Hepatocyte (in vitro differentiated cells): ENCODE measurements at regions not wholly inside any gene's neighbourhood (a gene's known extent, or its start where the extent isn't known, plus 50 kb on each side); places are given as distances from the start of the nearest gene placed in this dataset.

ENCODE experiments used
- DNase-seq: peaks from one replicate; pipeline ENCODE4 v3.0.0-alpha.2; 2016; ENCODE audit warnings: low spot score
- H2AFZ ChIP-seq: fragments of 200-600 bp; sonication (generic); 2 replicates; pipeline ENCODE4 v1.6.0; 2016; ENCODE audit warnings: antibody characterized with exemption, mild to moderate bottlenecking
- H3K27ac ChIP-seq: fragments of 200-600 bp; sonication (generic); 2 replicates; pipeline ENCODE4 v1.5.1; 2016; ENCODE audit warnings: mild to moderate bottlenecking
- H3K27me3 ChIP-seq: fragments of 200-600 bp; sonication (generic); 2 replicates; pipeline ENCODE4 v1.6.1; 2016
- H3K36me3 ChIP-seq: fragments of 200-600 bp; sonication (generic); replicated peaks from 2 replicates; pipeline ENCODE4 v1.5.1; 2016; ENCODE audit warnings: low read depth; ENCODE audit not compliant: insufficient read depth
- H3K4me1 ChIP-seq: fragments of 200-600 bp; sonication (generic); 2 replicates; pipeline ENCODE4 v1.5.1; 2016; ENCODE audit warnings: mild to moderate bottlenecking, moderate library complexity; ENCODE audit not compliant: insufficient read depth
- H3K4me2 ChIP-seq: fragments of 200-600 bp; sonication (generic); 2 replicates; pipeline ENCODE4 v1.6.0; 2016
- H3K4me3 ChIP-seq: fragments of 200-600 bp; sonication (generic); 2 replicates; pipeline ENCODE4 v1.5.1; 2016; ENCODE audit warnings: mild to moderate bottlenecking
- H3K79me2 ChIP-seq: fragments of 200-600 bp; sonication (generic); 2 replicates; pipeline ENCODE4 v1.6.0; 2017; ENCODE audit warnings: mild to moderate bottlenecking
- H3K9me2 ChIP-seq: fragments of 200-600 bp; sonication (generic); replicated peaks from 2 replicates; pipeline ENCODE4 v1.6.0; 2017; ENCODE audit warnings: mild to moderate bottlenecking; ENCODE audit not compliant: insufficient read depth
- H3K9me3 ChIP-seq: fragments of 200-600 bp; sonication (generic); 2 replicates; pipeline ENCODE4 v1.5.1; 2016; ENCODE audit warnings: low read depth, mild to moderate bottlenecking
- H4K20me1 ChIP-seq: fragments of 200-600 bp; sonication (generic); 2 replicates; pipeline ENCODE4 v1.6.0; 2016; ENCODE audit warnings: mild to moderate bottlenecking; ENCODE audit not compliant: insufficient read depth, poor library complexity, severe bottlenecking
- EZH2 ChIP-seq: fragments of 200-600 bp; sonication (generic); IDR thresholded peaks from 2 replicates; pipeline ENCODE4 v1.6.1; 2016; ENCODE audit warnings: antibody characterized with exemption, mild to moderate bottlenecking, borderline replicate concordance
- EZH2phosphoT487 ChIP-seq: fragments of 200-600 bp; sonication (generic); IDR thresholded peaks from one replicate; pipeline ENCODE4 v1.6.1; 2018; ENCODE audit warnings: antibody characterized with exemption, mild to moderate bottlenecking, low read depth, moderate library complexity; ENCODE audit not compliant: unreplicated experiment, severe bottlenecking
- whole genome bisulfite sequencing: methylation state at CpG from one replicate; pipeline ENCODE4 v1.1.6; 2016; ENCODE audit warnings: low lambda C conversion rate; ENCODE audit errors: missing lambda C conversion rate; 5-methylcytosine and 5-hydroxymethylcytosine counted together
- TF ChIP-seq, protein P1 (sequence below): fragments of 200-600 bp; sonication (generic); IDR thresholded peaks from 2 replicates; pipeline ENCODE4 v1.5.1; 2016; ENCODE audit warnings: antibody characterized with exemption, mild to moderate bottlenecking; ENCODE audit not compliant: poor library complexity

DNA sequence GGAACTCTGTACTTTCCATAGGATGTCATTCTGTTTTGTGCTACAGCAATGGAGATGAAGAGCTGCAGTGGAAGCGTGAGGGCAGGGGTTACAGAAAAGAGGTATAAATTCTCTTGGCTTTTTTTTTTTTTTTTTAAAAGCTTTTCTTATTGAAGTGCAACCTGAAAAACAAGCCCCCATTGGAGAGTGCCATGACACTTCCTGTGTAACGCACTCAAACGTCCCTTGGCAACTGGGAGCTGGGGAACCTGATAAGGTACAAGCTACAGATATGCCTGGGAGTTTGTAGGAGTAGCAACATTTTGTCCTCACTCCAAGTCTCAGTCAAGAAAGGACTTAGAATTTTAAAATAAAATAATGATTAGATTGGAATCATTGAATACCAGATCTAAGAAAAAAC lies 512.1 kb downstream of the RPS24 start:
- Histone ChIP-seq H2AFZ (no peak overlapping the region), H3K4me1 (peaks cover 38% of the 10 kb centered on the region), H3K4me3 (no peak overlapping the region), H3K27me3 (no peaks in the 10 kb centered on the region), H3K79me2 (no peaks in the 10 kb centered on the region), H3K9me2 (no peaks in the 10 kb centered on the region), H3K9me3 (no peaks in the 10 kb centered on the region), H3K27ac (no peak overlapping the region), H3K4me2 (no peak overlapping the region), H4K20me1 (no peaks in the 10 kb centered on the region), H3K36me3 (no peaks in the 10 kb centered on the region)
- WGBS: 76% methylated on average over 3 of the region's 3 CpGs
- DNase-seq: no peak
- no peak for TF ChIP-seq EZH2phosphoT487
- no peak for TF ChIP-seq EZH2
- TF ChIP-seq, protein P1, sequence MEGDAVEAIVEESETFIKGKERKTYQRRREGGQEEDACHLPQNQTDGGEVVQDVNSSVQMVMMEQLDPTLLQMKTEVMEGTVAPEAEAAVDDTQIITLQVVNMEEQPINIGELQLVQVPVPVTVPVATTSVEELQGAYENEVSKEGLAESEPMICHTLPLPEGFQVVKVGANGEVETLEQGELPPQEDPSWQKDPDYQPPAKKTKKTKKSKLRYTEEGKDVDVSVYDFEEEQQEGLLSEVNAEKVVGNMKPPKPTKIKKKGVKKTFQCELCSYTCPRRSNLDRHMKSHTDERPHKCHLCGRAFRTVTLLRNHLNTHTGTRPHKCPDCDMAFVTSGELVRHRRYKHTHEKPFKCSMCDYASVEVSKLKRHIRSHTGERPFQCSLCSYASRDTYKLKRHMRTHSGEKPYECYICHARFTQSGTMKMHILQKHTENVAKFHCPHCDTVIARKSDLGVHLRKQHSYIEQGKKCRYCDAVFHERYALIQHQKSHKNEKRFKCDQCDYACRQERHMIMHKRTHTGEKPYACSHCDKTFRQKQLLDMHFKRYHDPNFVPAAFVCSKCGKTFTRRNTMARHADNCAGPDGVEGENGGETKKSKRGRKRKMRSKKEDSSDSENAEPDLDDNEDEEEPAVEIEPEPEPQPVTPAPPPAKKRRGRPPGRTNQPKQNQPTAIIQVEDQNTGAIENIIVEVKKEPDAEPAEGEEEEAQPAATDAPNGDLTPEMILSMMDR: no peak

DNA sequence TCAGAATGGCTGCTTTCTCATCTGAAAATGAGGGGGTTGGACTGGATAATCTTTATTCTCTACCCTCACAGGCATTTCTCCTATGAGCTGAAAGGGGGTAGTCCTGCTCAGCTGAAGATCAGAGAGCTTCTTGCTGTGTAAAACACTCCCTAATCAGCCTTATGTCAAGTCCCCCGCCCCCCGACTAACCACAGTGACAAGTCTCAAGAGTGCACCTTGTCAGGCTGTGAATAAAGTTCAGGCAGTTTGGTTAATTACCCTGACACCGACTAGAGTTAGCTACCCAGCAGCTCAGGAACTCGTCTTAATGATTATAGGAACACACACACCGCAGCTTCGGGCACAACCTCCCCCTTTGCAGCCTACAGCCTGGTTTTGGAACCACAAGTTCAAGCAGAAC lies 513.7 kb downstream of the RPS24 start:
- Histone ChIP-seq H3K9me3 (no peaks in the 10 kb centered on the region), H2AFZ (no peak overlapping the region), H4K20me1 (no peaks in the 10 kb centered on the region), H3K4me3 (no peak overlapping the region), H3K27ac (no peak overlapping the region), H3K4me2 (no peak overlapping the region), H3K79me2 (no peaks in the 10 kb centered on the region), H3K9me2 (no peaks in the 10 kb centered on the region), H3K27me3 (no peaks in the 10 kb centered on the region), H3K4me1 (peaks cover 35% of the 10 kb centered on the region), H3K36me3 (no peaks in the 10 kb centered on the region)
- DNase-seq: no peak
- TF ChIP-seq EZH2: no peak
- TF ChIP-seq EZH2phosphoT487: no peak
- TF ChIP-seq, protein P1: no peak
- 85% methylated on average over 6 of the region's 6 CpGs for WGBS

DNA sequence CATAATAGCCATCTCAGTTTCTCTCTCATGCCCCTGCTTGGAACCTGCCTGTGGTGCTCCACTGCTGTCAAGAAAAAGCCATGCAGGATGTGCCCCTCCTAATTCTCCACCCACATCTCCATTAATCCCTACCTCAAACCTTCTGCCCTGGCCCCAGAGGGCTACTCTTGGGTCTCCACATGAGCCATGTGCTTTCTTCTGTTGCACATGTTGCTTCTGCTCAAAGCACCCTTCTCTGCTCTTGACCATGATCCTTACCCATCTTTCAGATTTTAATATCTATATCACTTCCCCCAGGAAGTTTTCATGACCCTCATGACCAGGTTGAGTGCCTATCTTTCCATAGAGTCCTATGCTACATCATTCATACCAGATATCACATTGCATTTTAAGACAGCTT lies 514.2 kb downstream of the RPS24 start:
- Histone ChIP-seq H4K20me1 (no peaks in the 10 kb centered on the region), H2AFZ (no peak overlapping the region), H3K4me3 (no peak overlapping the region), H3K4me1 (peaks cover 31% of the 10 kb centered on the region), H3K36me3 (no peaks in the 10 kb centered on the region), H3K27ac (no peak overlapping the region), H3K4me2 (no peak overlapping the region), H3K79me2 (no peaks in the 10 kb centered on the region), H3K27me3 (no peaks in the 10 kb centered on the region), H3K9me3 (no peaks in the 10 kb centered on the region), H3K9me2 (no peaks in the 10 kb centered on the region)
- no peak for DNase-seq
- TF ChIP-seq, protein P1: no peak
- TF ChIP-seq EZH2 (no peak), EZH2phosphoT487 (no peak)

DNA sequence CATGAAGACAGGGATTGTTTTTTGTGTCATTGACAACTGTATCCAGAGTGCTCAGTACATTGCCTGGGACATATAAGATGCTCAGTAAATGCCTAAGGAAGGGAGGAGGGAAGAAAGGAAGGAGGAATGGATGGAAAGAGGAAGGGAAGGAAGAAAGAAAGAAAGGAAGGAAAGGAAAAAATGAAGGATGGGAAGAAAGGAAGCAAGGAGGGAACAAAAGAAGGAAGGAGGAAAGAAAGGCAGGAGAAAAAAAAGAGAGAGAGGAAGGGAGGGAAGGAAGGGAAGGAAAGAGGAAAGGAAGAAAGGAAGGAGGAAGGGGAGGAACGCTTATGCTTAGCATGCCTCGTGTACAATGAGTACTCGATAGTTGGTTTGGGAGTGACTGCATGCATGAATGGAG lies 514.7 kb downstream of the RPS24 start:
- Histone ChIP-seq H3K79me2 (no peaks in the 10 kb centered on the region), H3K4me3 (no peak overlapping the region), H3K9me2 (no peaks in the 10 kb centered on the region), H3K27me3 (no peaks in the 10 kb centered on the region), H3K9me3 (no peaks in the 10 kb centered on the region), H3K36me3 (no peaks in the 10 kb centered on the region), H3K27ac (no peak overlapping the region), H4K20me1 (no peaks in the 10 kb centered on the region), H3K4me1 (peaks cover 28% of the 10 kb centered on the region), H3K4me2 (no peak overlapping the region), H2AFZ (no peak overlapping the region)
- TF ChIP-seq EZH2phosphoT487 (no peak), EZH2 (no peak)
- TF ChIP-seq, protein P1: no peak
- 100% methylated on average over 3 of the region's 3 CpGs for WGBS
- no peak for DNase-seq
